GM23248 (cell line): ENCODE measurements at regions not wholly inside any gene's neighbourhood (a gene's known extent, or its start where the extent isn't known, plus 50 kb on each side); places are given as distances from the start of the nearest gene placed in this dataset.

Experiments used
- EZH2 ChIP-seq: fragments of 200-600 bp; sonication (generic); IDR thresholded peaks from 2 replicates; pipeline ENCODE4 v1.6.1; 2018; ENCODE audit warnings: antibody characterized with exemption, mild to moderate bottlenecking; ENCODE audit not compliant: insufficient read depth, poor library complexity, severe bottlenecking
- EZH2phosphoT487 ChIP-seq: fragments of 200-600 bp; sonication (generic); IDR thresholded peaks from 2 replicates; pipeline ENCODE4 v1.6.1; 2018; ENCODE audit warnings: antibody characterized with exemption, moderate library complexity, mild to moderate bottlenecking, low read depth; ENCODE audit not compliant: insufficient read depth

- TF ChIP-seq EZH2 (no peak), EZH2phosphoT487 (no peak)
Measured at GRCh38 chr13:30847650-30848307, 58.3 kb upstream of the MEDAG start.
